Activated T-cell treated with anti-CD3 and anti-CD28 coated beads, Interleukin-2, amount 50 U/mL, for 48 hours (primary cell): ENCODE measurements at regions not wholly inside any gene's neighbourhood (a gene's known extent, or its start where the extent isn't known, plus 50 kb on each side); places are given as distances from the start of the nearest gene placed in this dataset.

Experiments
- DNase-seq, 2 experiments: peaks; one replicate each; pipeline ENCODE4 v3.0.0-alpha.2; 2020

- DNase-seq: no peak
These were observed 1135.9 kb upstream of the WWC1 start for GRCh38 chr5:167155387-167156005.

GRCh38 chr5:167156446-167156845, 1135.0 kb upstream of the WWC1 start:
- DNase-seq: no peak

GRCh38 chr5:167158588-167158987, 1132.9 kb upstream of the WWC1 start:
- no peak for DNase-seq

- no peak for DNase-seq
These were observed 1131.1 kb upstream of the WWC1 start for GRCh38 chr5:167160388-167160787.

- no peak for DNase-seq
These were observed 1124.7 kb upstream of the WWC1 start for GRCh38 chr5:167166696-167167095.

- DNase-seq: no peak
These were observed 1124.2 kb upstream of the WWC1 start for GRCh38 chr5:167167191-167167795.

GRCh38 chr5:167168971-167169370, 1122.5 kb upstream of the WWC1 start:
- DNase-seq: no peak

GRCh38 chr5:167171056-167171455, 1120.4 kb upstream of the WWC1 start:
- DNase-seq: no peak

- no peak for DNase-seq
These were observed 1113.7 kb upstream of the WWC1 start for GRCh38 chr5:167177736-167178135.

- DNase-seq: no peak
These were observed 1110.5 kb upstream of the WWC1 start for GRCh38 chr5:167180906-167181305.

GRCh38 chr5:167205881-167206280, 1085.6 kb upstream of the WWC1 start:
- no peak for DNase-seq

- DNase-seq: no peak
These were observed 1084.4 kb upstream of the WWC1 start for GRCh38 chr5:167207081-167207480.

- DNase-seq: no peak
These were observed 1082.5 kb upstream of the WWC1 start for GRCh38 chr5:167208911-167209310.

GRCh38 chr5:167217097-167217743, 1074.2 kb upstream of the WWC1 start:
- no peak for DNase-seq

- no peak for DNase-seq
These were observed 1072.1 kb upstream of the WWC1 start for GRCh38 chr5:167219298-167219697.

- DNase-seq: no peak
These were observed 1065.1 kb upstream of the WWC1 start for GRCh38 chr5:167226386-167226785.

- DNase-seq: no peak
These were observed 1063.3 kb upstream of the WWC1 start for GRCh38 chr5:167228134-167228533.

GRCh38 chr5:167229751-167230150, 1061.7 kb upstream of the WWC1 start:
- DNase-seq: no peak

GRCh38 chr5:167230414-167230813, 1061.0 kb upstream of the WWC1 start:
- no peak for DNase-seq

- no peak for DNase-seq
These were observed 1058.7 kb upstream of the WWC1 start for GRCh38 chr5:167232675-167233311.

- DNase-seq: no peak
These were observed 1057.8 kb upstream of the WWC1 start for GRCh38 chr5:167233507-167234220.

- DNase-seq: no peak
These were observed 1049.9 kb upstream of the WWC1 start for GRCh38 chr5:167241436-167242067.

- DNase-seq: no peak
These were observed 1048.7 kb upstream of the WWC1 start for GRCh38 chr5:167242701-167243100.
